ENCODE measurements at regions not wholly inside any gene's neighbourhood (a gene's known extent, or its start where the extent isn't known, plus 50 kb on each side); places are given as distances from the start of the nearest gene placed in this dataset.

- H3K27ac ChIP-seq (ENCODE audit: low read depth in 1 of 2, low read length in 1 of 2): no peak overlapping the region
- WGBS: 92% methylated on average over 5 of the region's 5 CpGs
- H3K9me3 ChIP-seq (ENCODE audit: control insufficient read depth in 2 of 2, insufficient read depth in 1 of 2, low read length in 1 of 2): no peaks in the 10 kb centered on the region
- DNase-seq (ENCODE audit: low read depth in 6 of 9, low spot score in 9 of 9): no peak
- no peaks in the 10 kb centered on the region for H3K27me3 ChIP-seq (ENCODE audit: control insufficient read depth in 2 of 2, insufficient read depth in 1 of 2, low read length in 1 of 2)
- no peak overlapping the region for H3K4me3 ChIP-seq (ENCODE audit: low read length in 2 of 2)
- H3K36me3 ChIP-seq (ENCODE audit: control insufficient read depth in 2 of 2, insufficient read depth in 2 of 2, low read length in 1 of 2): no peaks in the 10 kb centered on the region
- no peaks in the 10 kb centered on the region for H3K4me1 ChIP-seq (ENCODE audit: control insufficient read depth in 2 of 2, insufficient read depth in 2 of 2, low read length in 2 of 2)
Measured at GRCh38 chr2:129334128-129334527, 645.3 kb upstream of the RAB6C start.

- Histone ChIP-seq H3K9me3 (ENCODE audit: control insufficient read depth in 2 of 2, insufficient read depth in 1 of 2, low read length in 1 of 2) (no peaks in the 10 kb centered on the region), H3K4me1 (ENCODE audit: control insufficient read depth in 2 of 2, insufficient read depth in 2 of 2, low read length in 2 of 2) (no peaks in the 10 kb centered on the region), H3K36me3 (ENCODE audit: control insufficient read depth in 2 of 2, insufficient read depth in 2 of 2, low read length in 1 of 2) (no peaks in the 10 kb centered on the region), H3K27me3 (ENCODE audit: control insufficient read depth in 2 of 2, insufficient read depth in 1 of 2, low read length in 1 of 2) (no peaks in the 10 kb centered on the region), H3K27ac (ENCODE audit: low read depth in 1 of 2, low read length in 1 of 2) (no peak overlapping the region), H3K4me3 (ENCODE audit: low read length in 2 of 2) (no peak overlapping the region)
- no peak for DNase-seq (ENCODE audit: low read depth in 6 of 9, low spot score in 9 of 9)
- WGBS: 72% methylated on average over 13 of the region's 13 CpGs
Measured at GRCh38 chr2:129334696-129335410, 644.6 kb upstream of the RAB6C start.

- no peak overlapping the region for H3K4me3 ChIP-seq (ENCODE audit: low read length in 2 of 2)
- no peaks in the 10 kb centered on the region for H3K4me1 ChIP-seq (ENCODE audit: control insufficient read depth in 2 of 2, insufficient read depth in 2 of 2, low read length in 2 of 2)
- no peaks in the 10 kb centered on the region for H3K9me3 ChIP-seq (ENCODE audit: control insufficient read depth in 2 of 2, insufficient read depth in 1 of 2, low read length in 1 of 2)
- no peak for DNase-seq (ENCODE audit: low read depth in 6 of 9, low spot score in 9 of 9)
- no peaks in the 10 kb centered on the region for H3K27me3 ChIP-seq (ENCODE audit: control insufficient read depth in 2 of 2, insufficient read depth in 1 of 2, low read length in 1 of 2)
- WGBS: 91% methylated on average over 1 of the region's 1 CpG
- H3K27ac ChIP-seq (ENCODE audit: low read depth in 1 of 2, low read length in 1 of 2): no peak overlapping the region
- H3K36me3 ChIP-seq (ENCODE audit: control insufficient read depth in 2 of 2, insufficient read depth in 2 of 2, low read length in 1 of 2): no peaks in the 10 kb centered on the region
Measured at GRCh38 chr2:129336276-129336675, 643.2 kb upstream of the RAB6C start.

GRCh38 chr2:129337076-129337475 lies 642.4 kb upstream of the RAB6C start:
- Histone ChIP-seq H3K9me3 (ENCODE audit: control insufficient read depth in 2 of 2, insufficient read depth in 1 of 2, low read length in 1 of 2) (no peaks in the 10 kb centered on the region), H3K4me1 (ENCODE audit: control insufficient read depth in 2 of 2, insufficient read depth in 2 of 2, low read length in 2 of 2) (no peaks in the 10 kb centered on the region), H3K36me3 (ENCODE audit: control insufficient read depth in 2 of 2, insufficient read depth in 2 of 2, low read length in 1 of 2) (no peaks in the 10 kb centered on the region), H3K27me3 (ENCODE audit: control insufficient read depth in 2 of 2, insufficient read depth in 1 of 2, low read length in 1 of 2) (no peaks in the 10 kb centered on the region), H3K27ac (ENCODE audit: low read depth in 1 of 2, low read length in 1 of 2) (no peak overlapping the region), H3K4me3 (ENCODE audit: low read length in 2 of 2) (no peak overlapping the region)
- no peak for DNase-seq (ENCODE audit: low read depth in 6 of 9, low spot score in 9 of 9)
- 98% methylated on average over 6 of the region's 6 CpGs for WGBS

GRCh38 chr2:129345540-129345939 lies 633.9 kb upstream of the RAB6C start:
- H3K4me3 ChIP-seq (ENCODE audit: low read length in 2 of 2): no peak overlapping the region
- DNase-seq (ENCODE audit: low read depth in 6 of 9, low spot score in 9 of 9): no peak
- no peaks in the 10 kb centered on the region for H3K4me1 ChIP-seq (ENCODE audit: control insufficient read depth in 2 of 2, insufficient read depth in 2 of 2, low read length in 2 of 2)
- H3K9me3 ChIP-seq (ENCODE audit: control insufficient read depth in 2 of 2, insufficient read depth in 1 of 2, low read length in 1 of 2): no peaks in the 10 kb centered on the region
- no peak overlapping the region for H3K27ac ChIP-seq (ENCODE audit: low read depth in 1 of 2, low read length in 1 of 2)
- H3K27me3 ChIP-seq (ENCODE audit: control insufficient read depth in 2 of 2, insufficient read depth in 1 of 2, low read length in 1 of 2): no peaks in the 10 kb centered on the region
- WGBS: 99% methylated on average over 1 of the region's 1 CpG
- H3K36me3 ChIP-seq (ENCODE audit: control insufficient read depth in 2 of 2, insufficient read depth in 2 of 2, low read length in 1 of 2): no peaks in the 10 kb centered on the region

GRCh38 chr2:129347486-129348217 lies 631.8 kb upstream of the RAB6C start:
- Histone ChIP-seq H3K4me1 (ENCODE audit: control insufficient read depth in 2 of 2, insufficient read depth in 2 of 2, low read length in 2 of 2) (no peaks in the 10 kb centered on the region), H3K4me3 (ENCODE audit: low read length in 2 of 2) (no peak overlapping the region), H3K36me3 (ENCODE audit: control insufficient read depth in 2 of 2, insufficient read depth in 2 of 2, low read length in 1 of 2) (no peaks in the 10 kb centered on the region), H3K9me3 (ENCODE audit: control insufficient read depth in 2 of 2, insufficient read depth in 1 of 2, low read length in 1 of 2) (no peaks in the 10 kb centered on the region), H3K27ac (ENCODE audit: low read depth in 1 of 2, low read length in 1 of 2) (no peak overlapping the region), H3K27me3 (ENCODE audit: control insufficient read depth in 2 of 2, insufficient read depth in 1 of 2, low read length in 1 of 2) (no peaks in the 10 kb centered on the region)
- WGBS: 82% methylated on average over 11 of the region's 11 CpGs
- DNase-seq (ENCODE audit: low read depth in 6 of 9, low spot score in 9 of 9): peak in 1 of 9 donors; percentile 16

GRCh38 chr2:129354631-129355030 lies 624.8 kb upstream of the RAB6C start:
- 85% methylated on average over 2 of the region's 2 CpGs for WGBS
- DNase-seq (ENCODE audit: low read depth in 6 of 9, low spot score in 9 of 9): no peak
- Histone ChIP-seq H3K36me3 (ENCODE audit: control insufficient read depth in 2 of 2, insufficient read depth in 2 of 2, low read length in 1 of 2) (no peaks in the 10 kb centered on the region), H3K27ac (ENCODE audit: low read depth in 1 of 2, low read length in 1 of 2) (no peak overlapping the region), H3K4me1 (ENCODE audit: control insufficient read depth in 2 of 2, insufficient read depth in 2 of 2, low read length in 2 of 2) (no peaks in the 10 kb centered on the region), H3K27me3 (ENCODE audit: control insufficient read depth in 2 of 2, insufficient read depth in 1 of 2, low read length in 1 of 2) (no peaks in the 10 kb centered on the region), H3K4me3 (ENCODE audit: low read length in 2 of 2) (no peak overlapping the region), H3K9me3 (ENCODE audit: control insufficient read depth in 2 of 2, insufficient read depth in 1 of 2, low read length in 1 of 2) (no peaks in the 10 kb centered on the region)

GRCh38 chr2:129361688-129362087 lies 617.8 kb upstream of the RAB6C start:
- DNase-seq (ENCODE audit: low read depth in 6 of 9, low spot score in 9 of 9): no peak
- WGBS: 97% methylated on average over 3 of the region's 3 CpGs
- H3K36me3 ChIP-seq (ENCODE audit: control insufficient read depth in 2 of 2, insufficient read depth in 2 of 2, low read length in 1 of 2): no peaks in the 10 kb centered on the region
- no peaks in the 10 kb centered on the region for H3K27me3 ChIP-seq (ENCODE audit: control insufficient read depth in 2 of 2, insufficient read depth in 1 of 2, low read length in 1 of 2)
- no peaks in the 10 kb centered on the region for H3K9me3 ChIP-seq (ENCODE audit: control insufficient read depth in 2 of 2, insufficient read depth in 1 of 2, low read length in 1 of 2)
- H3K27ac ChIP-seq (ENCODE audit: low read depth in 1 of 2, low read length in 1 of 2): no peak overlapping the region
- H3K4me1 ChIP-seq (ENCODE audit: control insufficient read depth in 2 of 2, insufficient read depth in 2 of 2, low read length in 2 of 2): no peaks in the 10 kb centered on the region
- no peak overlapping the region for H3K4me3 ChIP-seq (ENCODE audit: low read length in 2 of 2)

- DNase-seq (ENCODE audit: low read depth in 6 of 9, low spot score in 9 of 9): no peak
- H3K4me1 ChIP-seq (ENCODE audit: control insufficient read depth in 2 of 2, insufficient read depth in 2 of 2, low read length in 2 of 2): no peaks in the 10 kb centered on the region
- H3K27me3 ChIP-seq (ENCODE audit: control insufficient read depth in 2 of 2, insufficient read depth in 1 of 2, low read length in 1 of 2): no peaks in the 10 kb centered on the region
- H3K36me3 ChIP-seq (ENCODE audit: control insufficient read depth in 2 of 2, insufficient read depth in 2 of 2, low read length in 1 of 2): no peaks in the 10 kb centered on the region
- H3K9me3 ChIP-seq (ENCODE audit: control insufficient read depth in 2 of 2, insufficient read depth in 1 of 2, low read length in 1 of 2): no peaks in the 10 kb centered on the region
- no peak overlapping the region for H3K4me3 ChIP-seq (ENCODE audit: low read length in 2 of 2)
- no peak overlapping the region for H3K27ac ChIP-seq (ENCODE audit: low read depth in 1 of 2, low read length in 1 of 2)
- WGBS: 90% methylated on average over 7 of the region's 7 CpGs
Measured at GRCh38 chr2:129366263-129366662, 613.2 kb upstream of the RAB6C start.

Data from thymus (tissue), 11 donors.